DMS114 treated with DMSO at 0.1 percent for 48 hours (cell line): ENCODE measurements at regions not wholly inside any gene's neighbourhood (a gene's known extent, or its start where the extent isn't known, plus 50 kb on each side); places are given as distances from the start of the nearest gene placed in this dataset.

ENCODE experiments used
- DNase-seq: peaks from one replicate; lab custom pipeline; 2025; ENCODE audit not compliant: unreplicated experiment; lab: John Stamatoyannopoulos, UW

- DNase-seq: no peak
These were observed 342.8 kb downstream of the PPARGC1A start for GRCh38 chr4:23547096-23547495.

GRCh38 chr4:23539969-23540569, 349.8 kb downstream of the PPARGC1A start:
- no peak for DNase-seq

GRCh38 chr4:23533859-23534258, 356.0 kb downstream of the PPARGC1A start:
- no peak for DNase-seq

- DNase-seq: no peak
These were observed 373.1 kb downstream of the PPARGC1A start for GRCh38 chr4:23516716-23517115.

- no peak for DNase-seq
These were observed 385.8 kb downstream of the PPARGC1A start for GRCh38 chr4:23504083-23504482.

GRCh38 chr4:23500894-23501449, 388.9 kb downstream of the PPARGC1A start:
- DNase-seq: no peak

- no peak for DNase-seq
These were observed 404.0 kb downstream of the PPARGC1A start for GRCh38 chr4:23485801-23486200.

GRCh38 chr4:23484689-23485088, 405.2 kb downstream of the PPARGC1A start:
- no peak for DNase-seq

- DNase-seq: no peak
These were observed 406.4 kb downstream of the PPARGC1A start for GRCh38 chr4:23483320-23483960.

GRCh38 chr4:23481566-23481965, 408.3 kb downstream of the PPARGC1A start:
- DNase-seq: no peak

- no peak for DNase-seq
These were observed 411.9 kb downstream of the PPARGC1A start for GRCh38 chr4:23477905-23478304.

GRCh38 chr4:23476515-23477090, 413.2 kb downstream of the PPARGC1A start:
- DNase-seq: no peak

- no peak for DNase-seq
These were observed 426.8 kb downstream of the PPARGC1A start for GRCh38 chr4:23463071-23463470.

- DNase-seq: no peak
These were observed 431.8 kb downstream of the PPARGC1A start for GRCh38 chr4:23458054-23458453.

- no peak for DNase-seq
These were observed 433.0 kb downstream of the PPARGC1A start for GRCh38 chr4:23456864-23457263.

- DNase-seq: no peak
These were observed 434.2 kb downstream of the PPARGC1A start for GRCh38 chr4:23455456-23456158.

GRCh38 chr4:23441530-23442069, 448.2 kb downstream of the PPARGC1A start:
- no peak for DNase-seq

GRCh38 chr4:23438764-23439163, 451.1 kb downstream of the PPARGC1A start:
- no peak for DNase-seq

GRCh38 chr4:23429497-23429896, 460.4 kb downstream of the PPARGC1A start:
- DNase-seq: no peak

- DNase-seq: no peak
These were observed 464.3 kb downstream of the PPARGC1A start for GRCh38 chr4:23425570-23425969.

GRCh38 chr4:23423540-23423939, 466.3 kb downstream of the PPARGC1A start:
- no peak for DNase-seq
